Left lobe of liver (tissue), 2 donors: ENCODE measurements at regions not wholly inside any gene's neighbourhood (a gene's known extent, or its start where the extent isn't known, plus 50 kb on each side); places are given as distances from the start of the nearest gene placed in this dataset.

Source experiments
- ATAC-seq: fragments of 200-7000 bp; cut with Tn5 transposase; one replicate; pipeline ENCODE4 v1.9.1; 2020; ENCODE audit warnings: mild to moderate bottlenecking, moderate library complexity
- DNase-seq: peaks from one replicate; pipeline ENCODE4 v3.0.0-alpha.2; 2020; ENCODE audit warnings: low spot score
- donor health status: DM: no; HTN: no; CAD: no; lungs with moderate emphysema.
- donor health status: DM: no; HTN: yes; CAD: no.

- DNase-seq (no peak), ATAC-seq (no peak)
These were observed 575.4 kb downstream of the EPM2A start for GRCh38 chr6:145159921-145160320.

GRCh38 chr6:145161501-145161900, 573.8 kb downstream of the EPM2A start:
- DNase-seq, result no peak
- no peak for ATAC-seq

GRCh38 chr6:145169726-145170224, 565.5 kb downstream of the EPM2A start:
- DNase-seq (no peak), ATAC-seq (no peak)

GRCh38 chr6:145175470-145175869, 559.9 kb downstream of the EPM2A start:
- ATAC-seq (no peak), DNase-seq (no peak)

GRCh38 chr6:145178391-145178790, 556.9 kb downstream of the EPM2A start:
- DNase-seq (no peak), ATAC-seq (no peak)

- ATAC-seq (no peak), DNase-seq (no peak)
These were observed 547.7 kb downstream of the EPM2A start for GRCh38 chr6:145187491-145188206.

GRCh38 chr6:145189836-145190235, 545.5 kb downstream of the EPM2A start:
- DNase-seq (no peak), ATAC-seq (no peak)

- DNase-seq (no peak), ATAC-seq (no peak)
These were observed 540.9 kb downstream of the EPM2A start for GRCh38 chr6:145194389-145194788.

GRCh38 chr6:145199961-145200360, 535.4 kb downstream of the EPM2A start:
- ATAC-seq (no peak), DNase-seq (no peak)

- no peak for DNase-seq
- no peak for ATAC-seq
These were observed 531.0 kb downstream of the EPM2A start for GRCh38 chr6:145204301-145204700.

- DNase-seq (no peak), ATAC-seq (no peak)
These were observed 528.9 kb downstream of the EPM2A start for GRCh38 chr6:145206247-145206907.

GRCh38 chr6:145208474-145208873, 526.8 kb downstream of the EPM2A start:
- DNase-seq, result no peak
- no peak for ATAC-seq

GRCh38 chr6:145209272-145209671, 526.0 kb downstream of the EPM2A start:
- ATAC-seq (no peak), DNase-seq (no peak)

GRCh38 chr6:145212813-145213212, 522.5 kb downstream of the EPM2A start:
- DNase-seq (no peak), ATAC-seq (no peak)

GRCh38 chr6:145213614-145214013, 521.7 kb downstream of the EPM2A start:
- ATAC-seq, result no peak

GRCh38 chr6:145214570-145214969, 520.8 kb downstream of the EPM2A start:
- ATAC-seq (peak; percentile 67), DNase-seq (no peak)

More at GRCh38 chr6:145213614-145214013, 521.7 kb downstream of the EPM2A start:
- DNase-seq, result no peak

GRCh38 chr6:145224450-145224849, 510.9 kb downstream of the EPM2A start:
- ATAC-seq (no peak), DNase-seq (no peak)

- no peak for DNase-seq
- no peak for ATAC-seq
These were observed 509.8 kb downstream of the EPM2A start for GRCh38 chr6:145225500-145225899.

- ATAC-seq (no peak), DNase-seq (no peak)
These were observed 507.7 kb downstream of the EPM2A start for GRCh38 chr6:145227593-145227992.

- ATAC-seq, result no peak
- no peak for DNase-seq
These were observed 506.2 kb downstream of the EPM2A start for GRCh38 chr6:145228962-145229582.

- ATAC-seq (no peak), DNase-seq (no peak)
These were observed 501.4 kb downstream of the EPM2A start for GRCh38 chr6:145233955-145234354.

GRCh38 chr6:145235207-145235606, 500.1 kb downstream of the EPM2A start:
- no peak for ATAC-seq
- no peak for DNase-seq
